Heart left ventricle (tissue), 16 donors: ENCODE measurements at regions not wholly inside any gene's neighbourhood (a gene's known extent, or its start where the extent isn't known, plus 50 kb on each side); places are given as distances from the start of the nearest gene placed in this dataset.

ENCODE experiments used
- ATAC-seq, 4 donors: fragments of 200-7000 bp; cut with Tn5 transposase; one replicate each; pipeline ENCODE4 v1.9.1; 2020 to 2022; ENCODE audit warnings: moderate library complexity in 4 of 4, mild to moderate bottlenecking in 3 of 4, moderate number of reproducible peaks in 1 of 4
- DNase-seq, 5 donors: peaks; one replicate each; pipeline ENCODE4 v3.0.0-alpha.2; 2020
- H3K27ac ChIP-seq, 12 donors: fragments of 200-600 bp; sonication (generic) in 4 of 12; one replicate each; pipeline versions ENCODE4 v1.5.0 to v1.8.0; 2016 to 2022; ENCODE audit warnings: mild to moderate bottlenecking in 2 of 12
- H3K27me3 ChIP-seq, 9 donors: fragments of 200-600 bp; sonication (generic) in 2 of 9; one replicate each; pipeline versions ENCODE4 v1.5.1 to v1.8.0; 2016 to 2022; ENCODE audit warnings: mild to moderate bottlenecking in 3 of 9
- H3K36me3 ChIP-seq, 9 donors: fragments of 200-600 bp; sonication (generic) in 2 of 9; one replicate each; pipeline versions ENCODE4 v1.5.0 to v1.8.0; 2018 to 2022; ENCODE audit warnings: mild to moderate bottlenecking in 2 of 9
- H3K4me1 ChIP-seq, 12 donors: fragments of 200-600 bp; sonication (generic) in 4 of 12; one replicate each; pipeline versions ENCODE4 v1.5.0 to v1.8.0; 2016 to 2022; ENCODE audit warnings: mild to moderate bottlenecking in 3 of 12
- H3K4me3 ChIP-seq, 12 donors: fragments of 200-600 bp; sonication (generic) in 4 of 12; one replicate each; pipeline versions ENCODE4 v1.5.0 to v1.8.0; 2017 to 2022; ENCODE audit warnings: mild to moderate bottlenecking in 9 of 12, moderate library complexity in 4 of 12
- H3K9me3 ChIP-seq, 12 donors: fragments of 200-600 bp; sonication (generic) in 4 of 12; one replicate each; pipeline versions ENCODE4 v1.5.0 to v1.8.0; 2016 to 2022; ENCODE audit warnings: mild to moderate bottlenecking in 1 of 12
- CTCF ChIP-seq, 12 donors: fragments of 200-600 bp; sonication (generic) in 4 of 12; IDR thresholded peaks; one replicate each; pipeline versions ENCODE4 v1.5.0 to v1.8.0; 2018 to 2022; ENCODE audit warnings: antibody characterized with exemption in 12 of 12, mild to moderate bottlenecking in 5 of 12
- POLR2A ChIP-seq, 2 donors: fragments of 450-650 bp; IDR thresholded peaks; one replicate each; pipeline ENCODE4 v1.6.1; 2017; ENCODE audit warnings: antibody characterized with exemption in 2 of 2, mild to moderate bottlenecking in 2 of 2, moderate library complexity in 2 of 2
- WGBS, 4 donors: extraction: QIAGEN DNeasy Blood & Tissue Kit in 2 of 4; methylation state at CpG; one replicate each; pipeline versions ENCODE4 v1.1.5 to v1.1.7; 2013 to 2018; 5-methylcytosine and 5-hydroxymethylcytosine counted together
- intact Hi-C, 10 donors: fragments of 100-400 bp; cut with DNase I; formaldehyde crosslinking; loops; one replicate each; pipeline versions ENCODE4 v1.11.1 to v1.14.2; 2022
- donor health status: ischemic (EF 13 %, LVEDD 7.1; RV severe dilation, severe dysfunction).
- donor health status: healthy with polysubstance abuse.
- donor health status: DM: no; HTN: yes; CAD: no.
- donor health status: DM: no; HTN: no; CAD: no.
- donor health status: ischemic (EF 25% LVEDD 6.9; RV normal size, moderate dysfunction).
- donor health status: ischemic (EF 25% LVEDD 5.7; RV mildly dilated, moderate dysfunction).
- donor health status: healthy.
- donor health status: DM: yes; HTN: yes; CAD: no.
- donor health status: ischemic (EF 35%, LVEDD 5.7; RV mildly dilated, moderate dysfunction).
- donor health status: nonischemic (EF 11% LVEDD 7.7; RV severe dilation, severe dysfunction).
- donor health status: DM: yes; HTN: yes; CAD: no.
- donor health status: PGD.
- donor health status: ischemic (EF 29% LVEDD 5.4; RV normal size, mild dysfunction).
- donor health status: nonischemic (EF 23%, LVEDD 6.1; RV moderate dilation, normal function).

GRCh38 chr3:168162172-168162571, 66.4 kb upstream of the GOLIM4 start:
- DNase-seq (no peak), ATAC-seq (peak in 3 of 4 donors; percentile 22 to 57 (median 48))
- Histone ChIP-seq H3K36me3 (no peaks in the 10 kb centered on the region), H3K4me3 (no peak overlapping the region), H3K4me1 (peaks cover 0 to 6% (median 0%) of the 10 kb centered on the region in 12 donors), H3K27ac (peak overlapping the region in 3 of 12 donors; percentile 8 to 59 (median 40)), H3K27me3 (no peaks in the 10 kb centered on the region), H3K9me3 (no peaks in the 10 kb centered on the region)
- TF ChIP-seq POLR2A (IDR thresholded peaks at IDR 0.05) (no peak), CTCF (IDR thresholded peaks at IDR 0.05) (no peak)
- intact Hi-C loops, result loop anchor here in 7 of 10 donors (5.0 to 10.0 kb wide), 5 partner anchors 40 to 247 kb away; partner anchors contain the start of gene GOLIM4 (in 3 of the 7)
- WGBS, 4 donors, result 72 to 82% (median 81%) methylated on average over 1 of the region's 1 CpG

- ATAC-seq (no peak), DNase-seq (no peak)
- Histone ChIP-seq H3K36me3 (no peaks in the 10 kb centered on the region), H3K4me3 (no peak overlapping the region), H3K4me1 (peaks cover 0 to 6% (median 0%) of the 10 kb centered on the region in 12 donors), H3K9me3 (no peaks in the 10 kb centered on the region), H3K27ac (peak overlapping the region in 5 of 12 donors; percentile 27 to 59 (median 40)), H3K27me3 (no peaks in the 10 kb centered on the region)
- intact Hi-C loops, result loop anchor here in 7 of 10 donors (5.0 to 10.0 kb wide), 5 partner anchors 39 to 247 kb away; partner anchors contain the start of gene GOLIM4 (in 3 of the 7)
- TF ChIP-seq POLR2A (IDR thresholded peaks at IDR 0.05) (no peak), CTCF (IDR thresholded peaks at IDR 0.05) (no peak)
- WGBS, 4 donors, result 70 to 87% (median 83%) methylated on average over 4 of the region's 4 CpGs
These were observed 66.0 kb upstream of the GOLIM4 start for GRCh38 chr3:168161696-168162095.

GRCh38 chr3:168157903-168158302, 62.2 kb upstream of the GOLIM4 start:
- Histone ChIP-seq H3K4me3 (no peak overlapping the region), H3K36me3 (no peaks in the 10 kb centered on the region), H3K27me3 (no peaks in the 10 kb centered on the region), H3K27ac (no peak overlapping the region), H3K9me3 (peaks cover 0 to 3% (median 0%) of the 10 kb centered on the region in 12 donors), H3K4me1 (peaks cover 0 to 6% (median 0%) of the 10 kb centered on the region in 12 donors)
- WGBS, 4 donors, result 93 to 97% (median 95%) methylated on average over 2 of the region's 2 CpGs
- intact Hi-C loops, result no loop called here
- no peak for DNase-seq
- TF ChIP-seq CTCF (IDR thresholded peaks at IDR 0.05) (no peak), POLR2A (IDR thresholded peaks at IDR 0.05) (no peak)
- no peak for ATAC-seq

GRCh38 chr3:168157099-168157700, 61.5 kb upstream of the GOLIM4 start:
- ATAC-seq (no peak), DNase-seq (no peak)
- TF ChIP-seq POLR2A (IDR thresholded peaks at IDR 0.05) (no peak), CTCF (IDR thresholded peaks at IDR 0.05) (no peak)
- intact Hi-C loops, result no loop called here
- H3K9me3 ChIP-seq, result peaks cover 0 to 10% (median 2%) of the 10 kb centered on the region in 12 donors
- H3K36me3 ChIP-seq, result no peaks in the 10 kb centered on the region
- no peak overlapping the region for H3K27ac ChIP-seq
- H3K4me3 ChIP-seq, result no peak overlapping the region
- H3K4me1 ChIP-seq, result peaks cover 0 to 6% (median 0%) of the 10 kb centered on the region in 12 donors
- no peaks in the 10 kb centered on the region for H3K27me3 ChIP-seq
- 67 to 82% (median 76%) methylated on average over 2 of the region's 2 CpGs for WGBS, 4 donors
